AG20443 (cell line): ENCODE measurements at regions not wholly inside any gene's neighbourhood (a gene's known extent, or its start where the extent isn't known, plus 50 kb on each side); places are given as distances from the start of the nearest gene placed in this dataset.

Source experiments
- DNase-seq: peaks from one replicate; pipeline ENCODE4 v3.0.0; 2012; ENCODE audit warnings: low spot score, mixed read lengths

GRCh38 chr10:78829565-78829964, 239.2 kb upstream of the ZMIZ1 start:
- DNase-seq: peak; percentile 79

DNA sequence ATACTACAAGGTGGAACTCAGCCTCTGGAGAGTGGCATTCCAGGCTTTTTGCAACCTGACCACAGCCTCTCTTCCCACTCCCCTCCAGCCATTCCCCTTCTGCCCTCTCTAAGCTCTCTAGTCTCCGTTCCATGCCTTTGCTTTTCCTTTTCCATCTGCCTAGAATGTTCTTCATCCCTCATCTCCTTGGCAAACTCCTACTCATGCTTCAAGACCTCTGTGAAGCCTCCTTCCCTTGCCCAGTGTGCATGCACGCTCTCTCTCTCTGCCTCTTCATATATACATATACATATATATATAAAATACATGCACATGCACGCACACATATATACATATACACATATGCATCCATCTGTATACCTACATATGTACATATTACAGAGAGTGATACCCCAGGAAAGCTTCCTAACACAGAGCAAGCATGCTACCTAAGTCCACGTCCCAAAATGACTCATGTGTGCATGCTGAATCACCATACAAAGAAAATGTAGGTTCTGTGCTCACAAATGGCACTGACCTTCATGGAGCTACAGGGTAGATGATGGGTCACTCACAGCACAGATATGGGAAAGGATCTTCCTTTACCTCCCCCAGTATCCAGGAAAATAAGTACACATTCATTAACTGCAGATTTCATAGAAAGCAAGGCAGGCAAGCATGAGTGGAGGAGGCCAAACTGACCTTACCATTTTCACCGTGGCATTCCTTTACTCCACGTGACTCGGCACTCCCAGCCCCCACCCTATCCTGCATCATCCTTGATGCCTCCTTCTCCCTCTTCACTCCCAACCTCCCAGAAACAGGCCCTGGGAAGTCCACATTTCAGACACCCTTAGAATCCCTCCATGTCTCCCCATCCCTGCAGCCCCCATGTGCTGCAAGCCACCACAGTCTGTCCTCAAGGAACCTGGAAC, 238.4 kb upstream of the ZMIZ1 start:
- peak; percentile 41 for DNase-seq

DNA sequence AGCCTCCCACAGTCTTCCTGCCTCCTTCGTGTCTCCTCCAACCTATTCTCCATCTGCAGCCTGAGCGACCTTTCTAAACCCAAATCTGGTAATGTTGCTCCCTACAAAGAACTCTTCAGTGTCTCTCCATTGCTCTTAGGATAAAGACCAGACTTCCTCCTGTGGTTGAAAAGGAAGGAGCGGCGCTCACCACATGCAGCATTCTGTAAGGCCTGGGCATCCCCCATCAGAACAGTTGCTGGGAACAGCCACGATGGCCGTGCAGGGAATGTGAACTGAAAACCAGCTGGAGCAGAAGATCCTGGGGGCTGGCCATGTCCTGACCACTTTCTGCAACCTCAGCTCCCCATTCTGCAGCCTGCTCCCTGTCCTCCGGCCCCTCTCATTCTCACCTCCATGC, 237.8 kb upstream of the ZMIZ1 start:
- DNase-seq: no peak

DNA sequence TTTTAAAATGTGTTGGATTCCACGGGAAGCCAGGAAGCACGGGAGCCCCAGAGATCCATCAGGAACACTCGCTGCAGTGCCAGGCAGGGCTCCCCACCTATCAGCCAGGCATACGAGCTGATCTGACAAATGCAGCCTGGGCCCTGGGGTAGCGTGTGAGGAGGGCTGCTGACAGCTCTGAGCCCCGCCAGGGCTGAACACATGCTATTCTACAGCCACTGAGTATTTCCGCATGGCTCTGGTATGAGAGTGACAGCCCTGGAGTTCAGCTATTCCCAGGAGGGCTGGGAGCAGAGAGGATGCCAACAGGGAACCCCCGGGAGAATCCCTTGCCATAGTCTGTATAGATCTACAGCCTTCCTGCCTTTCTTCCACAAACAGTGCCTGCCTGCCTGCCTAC, 237.3 kb upstream of the ZMIZ1 start:
- peak; percentile 42 for DNase-seq

- DNase-seq: no peak
Observed at GRCh38 chr10:78832281-78832680, 236.5 kb upstream of the ZMIZ1 start.

- no peak for DNase-seq
Observed at GRCh38 chr10:78838141-78838657, 230.6 kb upstream of the ZMIZ1 start.

GRCh38 chr10:78843495-78843894, 225.3 kb upstream of the ZMIZ1 start:
- no peak for DNase-seq

DNA sequence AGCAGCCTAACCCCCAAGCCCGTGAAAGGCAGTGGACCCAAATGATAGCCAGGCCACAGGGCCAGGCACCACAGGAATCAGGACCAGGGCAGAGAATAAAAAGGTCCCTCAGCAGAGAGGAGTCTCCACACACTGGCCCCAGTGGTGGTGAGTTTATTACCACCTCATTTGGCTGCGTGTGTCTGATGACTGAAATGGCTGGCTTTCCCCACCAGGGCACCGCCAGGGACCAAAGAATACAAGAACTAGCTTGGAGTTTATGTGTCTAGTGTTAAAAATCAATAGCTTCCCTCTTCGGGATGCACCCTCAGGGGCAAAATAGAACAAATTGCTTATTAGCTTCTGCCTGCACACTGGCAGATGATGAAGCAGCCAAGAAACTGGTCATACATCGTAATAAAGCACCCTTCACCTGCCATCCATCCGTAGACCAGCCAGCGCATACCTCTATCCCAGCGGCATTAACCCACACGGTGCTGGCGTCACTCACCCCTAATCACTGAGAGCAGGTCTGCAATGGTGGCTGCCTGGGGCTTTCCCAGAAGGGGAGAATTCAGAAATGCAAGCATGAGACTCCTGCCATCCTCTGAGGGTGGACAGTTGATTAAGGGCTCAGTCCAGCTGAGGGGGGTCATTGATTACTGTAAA, 223.7 kb upstream of the ZMIZ1 start:
- no peak for DNase-seq

DNA sequence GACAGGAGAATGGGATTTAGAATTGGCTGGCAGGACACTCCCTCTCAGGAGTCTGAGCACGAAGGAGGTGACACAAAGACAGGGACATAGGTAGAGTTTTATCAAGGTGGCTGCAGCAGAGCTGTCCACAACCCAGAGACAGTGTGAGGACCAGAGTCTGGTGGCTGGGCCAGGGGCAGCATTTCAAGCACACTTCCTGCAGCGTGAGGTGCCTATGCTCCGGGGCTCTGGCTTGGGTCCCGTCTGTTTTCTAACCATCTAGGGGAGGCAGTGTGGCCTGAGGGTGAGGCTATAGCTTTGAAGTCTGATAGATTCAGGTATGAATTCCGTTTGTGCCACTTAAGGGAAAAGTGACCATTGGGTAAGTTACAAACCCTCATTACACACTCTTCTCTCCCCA, 222.7 kb upstream of the ZMIZ1 start:
- no peak for DNase-seq

DNA sequence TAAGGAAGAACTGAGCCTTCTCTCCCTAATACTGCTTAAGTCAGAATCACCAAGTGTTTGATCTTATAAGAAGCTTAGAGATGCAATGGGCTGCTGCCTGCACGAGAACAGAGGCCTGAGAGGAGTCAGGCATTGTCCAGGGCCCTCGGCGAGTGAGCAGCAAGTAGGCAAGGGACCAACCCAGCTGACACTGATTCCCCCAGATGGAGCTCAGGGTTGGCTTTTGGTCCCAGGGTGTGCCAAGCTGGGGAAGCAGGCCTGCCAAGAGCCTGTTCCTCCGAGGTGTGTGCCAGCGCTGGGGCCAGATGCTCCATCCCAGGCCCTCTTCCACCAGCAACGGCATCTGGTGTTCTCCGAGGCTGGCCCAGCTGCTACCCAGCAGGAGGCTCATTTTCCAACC, 222.0 kb upstream of the ZMIZ1 start:
- DNase-seq: no peak

DNA sequence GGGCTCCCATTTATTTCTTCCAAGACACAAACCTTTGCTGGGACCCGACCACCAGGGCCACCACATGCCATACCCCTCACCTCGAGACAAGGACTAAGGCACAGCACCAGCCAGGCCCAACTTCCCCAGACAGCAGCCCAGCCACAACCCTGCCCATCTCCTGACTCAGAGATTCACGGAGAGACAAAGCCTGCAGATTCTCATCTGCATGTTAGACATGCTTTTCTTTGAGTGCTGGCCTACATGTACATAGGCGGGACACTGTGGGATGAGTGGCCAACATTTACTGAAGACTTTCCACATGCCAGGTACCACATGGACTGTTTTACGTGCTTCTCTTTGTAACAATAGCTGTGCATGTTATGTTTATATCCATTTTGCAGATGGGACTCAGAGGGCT, 221.3 kb upstream of the ZMIZ1 start:
- no peak for DNase-seq

- DNase-seq: no peak
Observed at GRCh38 chr10:78849115-78849514, 219.7 kb upstream of the ZMIZ1 start.

GRCh38 chr10:78849731-78850130, 219.0 kb upstream of the ZMIZ1 start:
- DNase-seq: no peak

DNA sequence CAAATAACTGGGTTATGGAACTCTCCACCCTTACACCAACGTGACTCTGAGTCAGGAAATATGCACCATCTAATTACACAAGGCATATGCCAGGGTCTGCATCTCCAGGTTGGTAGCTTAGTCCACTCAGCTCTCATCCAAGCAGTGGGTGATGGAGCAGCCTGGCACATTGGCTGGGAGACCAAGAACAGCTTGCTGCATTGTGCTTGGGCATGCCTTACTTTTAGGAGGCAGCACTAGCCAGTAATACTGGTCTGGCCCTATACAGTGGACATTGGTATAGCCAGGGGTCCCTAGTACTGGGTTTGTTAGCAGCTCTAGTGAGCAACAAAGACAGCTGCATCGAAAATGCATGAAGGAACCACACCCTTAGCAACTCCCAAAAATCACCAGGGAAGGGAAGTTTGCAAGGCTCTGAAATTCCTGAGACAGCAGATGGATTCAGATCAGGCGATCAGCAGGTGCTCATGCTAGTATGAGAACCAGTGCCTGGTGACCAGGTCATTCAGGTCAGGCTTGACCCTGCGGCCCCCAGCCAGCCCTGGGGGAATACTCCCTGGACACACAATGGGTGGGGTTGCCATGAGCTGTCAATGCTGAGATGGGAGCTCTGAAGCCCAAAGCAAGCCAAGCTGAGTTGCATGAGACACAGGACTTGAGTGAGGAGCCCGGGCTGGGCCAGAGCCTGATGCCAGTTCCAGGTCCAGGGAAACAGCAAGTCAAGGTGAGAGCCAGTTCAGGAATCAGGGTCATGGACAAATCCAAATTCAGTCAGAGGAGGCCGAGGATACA, 217.9 kb upstream of the ZMIZ1 start:
- no peak for DNase-seq

DNA sequence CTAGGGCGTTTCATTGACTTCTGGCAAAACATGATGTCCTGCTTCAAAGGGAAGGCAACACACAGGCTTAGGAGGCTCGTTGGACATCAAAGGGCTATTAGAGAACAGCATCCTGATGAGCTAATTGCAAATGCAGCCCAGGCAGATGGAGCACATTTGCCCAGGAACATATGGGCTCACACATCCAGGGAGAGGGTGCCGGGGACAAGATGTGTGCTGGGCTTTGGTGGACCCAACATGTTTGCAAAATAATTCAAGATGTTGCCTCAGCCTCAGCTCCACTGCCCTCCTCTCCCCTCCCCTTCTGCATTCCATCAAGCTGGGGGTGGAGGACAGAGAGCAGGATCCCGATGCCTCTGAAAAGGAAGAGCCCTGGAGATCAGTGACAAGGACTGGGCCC, 217.1 kb upstream of the ZMIZ1 start:
- DNase-seq: peak; percentile 78

GRCh38 chr10:78852466-78853240, 216.1 kb upstream of the ZMIZ1 start:
- peak; percentile 40 for DNase-seq

GRCh38 chr10:78853864-78854263, 214.9 kb upstream of the ZMIZ1 start:
- no peak for DNase-seq

DNA sequence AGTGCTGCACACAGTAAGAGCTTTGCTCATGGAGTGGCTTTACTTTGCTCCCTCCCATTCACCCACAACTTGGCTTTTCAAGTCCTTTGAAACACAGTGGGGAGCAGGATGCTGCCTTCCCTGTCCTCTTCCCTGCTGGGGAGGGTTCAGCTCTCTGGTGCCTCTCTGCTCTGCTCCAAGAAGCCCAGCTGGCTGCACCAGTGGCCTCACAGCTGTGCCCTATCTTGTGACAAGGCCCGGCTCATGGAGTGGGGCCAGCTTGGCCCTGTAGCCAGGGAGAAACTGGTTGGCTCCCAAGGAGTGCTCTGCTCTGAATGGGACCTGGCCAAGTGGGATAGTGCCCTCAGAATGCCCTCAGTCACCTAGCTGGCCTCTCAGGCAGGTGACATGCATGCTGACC, 212.3 kb upstream of the ZMIZ1 start:
- no peak for DNase-seq

DNA sequence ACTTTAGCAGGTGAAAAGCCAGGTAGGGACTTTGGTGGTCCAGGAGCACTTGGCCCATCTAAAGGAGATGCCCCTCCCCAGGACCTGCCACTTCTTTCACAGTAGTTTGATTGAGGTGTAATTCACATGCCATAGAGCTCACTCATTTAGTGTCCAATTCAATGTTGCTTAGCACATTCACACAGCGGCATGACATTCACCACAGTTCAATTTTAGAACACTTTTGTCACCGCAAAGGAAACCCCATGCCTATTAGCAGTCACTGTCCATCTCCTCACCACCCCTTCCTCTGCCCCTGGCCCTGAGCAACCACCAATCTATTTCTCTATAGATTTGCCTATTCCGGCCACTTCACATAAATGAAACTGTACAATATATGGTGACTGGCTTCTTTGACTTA, 211.6 kb upstream of the ZMIZ1 start:
- no peak for DNase-seq

DNA sequence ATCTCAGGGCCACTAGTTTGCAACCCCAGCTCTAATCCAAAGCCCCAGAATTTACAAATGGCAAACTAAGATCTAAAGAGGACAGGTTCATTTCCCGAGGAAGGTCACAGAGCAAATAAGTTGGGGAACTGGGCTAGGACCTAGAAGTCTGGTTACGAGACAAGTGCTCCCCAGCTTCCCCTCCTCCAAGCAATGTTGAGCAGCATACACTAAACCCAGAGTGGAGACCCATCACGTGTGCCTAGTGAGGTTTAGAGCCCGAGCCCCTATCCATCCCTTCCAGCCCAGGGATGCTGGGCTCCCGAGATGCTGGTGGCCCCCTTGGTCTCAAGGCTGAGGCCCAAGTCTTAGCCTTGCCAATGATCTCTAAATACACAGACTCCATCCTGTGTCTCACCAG, 209.5 kb upstream of the ZMIZ1 start:
- DNase-seq: no peak

GRCh38 chr10:78859769-78860168, 209.0 kb upstream of the ZMIZ1 start:
- no peak for DNase-seq
